ENCODE measurements at regions not wholly inside any gene's neighbourhood (a gene's known extent, or its start where the extent isn't known, plus 50 kb on each side); places are given as distances from the start of the nearest gene placed in this dataset.

- DNase-seq, result no peak
Observed at GRCh38 chr3:177977381-177978158, 558.7 kb upstream of the KCNMB2 start.

DNA sequence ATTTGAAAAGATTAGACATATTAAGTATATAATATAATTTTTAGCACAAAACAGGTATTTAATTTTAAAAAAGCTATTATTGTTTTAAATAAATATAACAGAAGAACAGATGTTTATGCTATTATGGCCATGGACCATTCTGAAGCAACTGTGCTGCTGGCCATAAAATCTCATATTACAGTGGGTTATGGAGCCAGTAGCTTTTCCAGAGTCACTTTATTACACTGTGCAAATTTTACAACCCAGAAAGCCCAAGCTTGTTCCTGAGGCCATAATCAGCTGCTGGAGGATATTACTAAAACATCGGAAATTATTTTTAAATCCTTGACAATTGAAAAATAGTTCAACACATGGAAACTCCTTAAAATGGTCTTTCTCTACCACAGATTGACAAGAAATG, 557.3 kb upstream of the KCNMB2 start:
- no peak for DNase-seq

DNA sequence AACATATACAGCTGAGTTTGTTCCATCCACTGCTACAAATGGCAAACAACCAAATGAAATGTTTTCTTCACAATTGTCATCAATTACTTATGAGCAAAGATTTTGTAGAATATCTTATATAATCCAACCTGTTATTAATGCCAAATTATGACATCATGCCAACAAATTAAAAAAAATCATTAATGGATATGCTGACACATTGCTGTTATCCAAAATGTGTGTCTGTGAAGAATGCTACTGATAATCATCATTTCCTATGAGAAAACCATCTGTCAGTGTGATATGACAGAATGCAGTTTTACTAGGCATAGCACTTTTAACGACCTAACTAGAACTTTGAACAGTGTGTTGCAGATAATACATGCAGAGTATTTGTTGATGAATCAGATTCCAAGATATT, 556.5 kb upstream of the KCNMB2 start:
- DNase-seq, result no peak

DNA sequence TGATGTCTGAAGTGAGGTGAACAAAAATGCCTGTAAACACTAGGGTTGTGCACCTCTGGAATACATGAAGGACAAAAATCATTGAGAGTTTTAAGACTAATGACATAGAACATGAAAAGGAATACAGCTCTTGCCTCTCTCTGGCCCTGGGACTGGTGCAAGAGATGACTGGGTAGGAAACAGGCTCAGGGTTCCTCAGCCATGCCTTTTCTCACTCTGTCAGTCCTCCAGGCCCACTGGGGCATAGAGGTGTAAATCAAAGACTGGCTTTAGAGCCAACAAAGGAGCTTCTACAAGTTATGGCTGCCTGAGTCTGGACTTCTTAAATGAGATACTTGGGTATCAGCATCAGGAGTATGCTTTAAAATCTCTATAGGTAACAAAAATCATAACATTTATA, 554.7 kb upstream of the KCNMB2 start:
- no peak for DNase-seq

DNA sequence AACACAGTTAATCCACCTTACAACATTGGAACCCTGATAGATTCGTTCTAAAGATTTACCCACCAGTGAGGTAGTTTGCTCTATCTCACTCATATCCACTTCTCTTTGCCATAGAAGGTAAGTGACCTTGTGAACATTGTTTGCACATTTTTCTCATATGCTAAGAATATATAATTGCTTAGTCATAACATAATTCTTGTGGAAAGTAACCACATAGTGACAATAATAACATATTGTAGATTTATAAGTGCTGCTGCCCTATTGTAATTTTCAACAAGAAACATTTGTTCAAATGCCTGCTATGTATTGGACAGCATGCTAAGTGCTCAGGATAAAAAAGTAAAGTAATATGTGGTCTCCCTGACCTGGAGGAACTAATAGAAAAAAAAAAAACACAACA, 554.2 kb upstream of the KCNMB2 start:
- no peak for DNase-seq

DNA sequence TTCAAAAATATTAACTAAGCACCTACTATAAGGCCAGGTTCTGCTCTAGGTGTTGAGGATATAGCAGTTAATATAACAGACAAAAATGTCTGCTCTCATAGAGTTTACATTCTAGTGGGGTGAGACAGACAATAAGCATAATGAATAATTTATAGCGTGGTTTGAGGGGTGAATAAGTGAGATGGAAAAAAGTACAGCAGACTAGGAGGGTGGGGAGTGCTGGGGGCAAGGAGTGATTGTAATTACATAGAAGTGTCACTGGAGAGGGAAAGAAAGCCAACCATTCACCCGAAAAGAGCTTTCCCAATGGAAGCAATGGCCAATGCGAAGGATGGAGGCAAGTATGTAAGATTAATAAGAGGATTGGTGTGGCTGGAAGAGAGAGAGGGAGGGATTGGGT, 552.9 kb upstream of the KCNMB2 start:
- DNase-seq, result no peak

GRCh38 chr3:177992993-177993970, 543.0 kb upstream of the KCNMB2 start:
- no peak for DNase-seq

DNA sequence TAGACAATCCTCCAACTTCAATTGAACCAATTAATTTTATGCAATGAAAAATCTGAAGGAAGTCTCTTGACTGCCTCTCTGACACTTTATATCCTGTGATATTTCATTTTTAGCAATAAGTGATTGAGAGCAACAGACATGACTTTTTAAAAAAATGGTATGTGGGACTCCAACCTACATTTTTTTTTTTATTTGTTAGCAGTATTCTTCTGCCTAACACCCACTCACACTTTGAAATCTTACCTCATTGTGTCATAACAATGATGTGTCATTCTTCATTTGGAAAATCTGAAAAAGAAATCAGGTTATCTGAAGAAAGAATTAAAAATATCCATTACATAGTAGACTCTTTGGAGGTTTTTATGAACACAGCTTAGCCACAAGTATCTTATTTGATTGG, 541.3 kb upstream of the KCNMB2 start:
- DNase-seq, result no peak

DNA sequence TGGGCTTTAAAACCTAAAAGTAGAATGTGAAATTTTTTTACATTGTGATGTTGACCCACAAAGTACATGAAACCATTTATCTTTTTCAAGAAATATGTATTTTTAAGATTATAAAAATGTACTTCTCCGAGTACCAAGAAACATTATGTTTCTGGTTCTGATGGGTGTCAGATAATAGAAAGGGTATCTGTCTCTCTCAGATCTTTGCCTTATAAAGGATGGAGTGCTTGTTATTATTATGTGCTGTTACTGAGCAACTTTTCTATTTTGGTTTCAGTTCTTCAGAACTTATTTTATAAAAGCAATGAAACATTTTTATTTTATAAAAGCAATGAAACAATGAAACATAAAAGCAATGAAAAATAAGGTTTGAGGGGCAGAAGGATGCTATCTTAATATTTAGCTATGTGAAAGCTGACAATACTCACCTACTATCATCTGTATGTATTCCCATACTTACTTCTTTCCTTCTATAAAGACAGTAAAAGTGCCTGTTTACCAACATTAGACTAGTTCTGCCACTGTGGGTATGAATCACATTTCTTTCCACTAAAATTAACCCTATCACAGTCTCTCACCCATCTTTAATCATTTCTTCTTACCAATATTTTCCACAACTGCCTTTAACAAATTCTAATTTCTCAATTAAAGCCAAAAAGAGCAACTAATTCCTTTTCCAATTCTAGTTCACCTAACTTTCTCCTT, 540.7 kb upstream of the KCNMB2 start:
- no peak for DNase-seq

DNA sequence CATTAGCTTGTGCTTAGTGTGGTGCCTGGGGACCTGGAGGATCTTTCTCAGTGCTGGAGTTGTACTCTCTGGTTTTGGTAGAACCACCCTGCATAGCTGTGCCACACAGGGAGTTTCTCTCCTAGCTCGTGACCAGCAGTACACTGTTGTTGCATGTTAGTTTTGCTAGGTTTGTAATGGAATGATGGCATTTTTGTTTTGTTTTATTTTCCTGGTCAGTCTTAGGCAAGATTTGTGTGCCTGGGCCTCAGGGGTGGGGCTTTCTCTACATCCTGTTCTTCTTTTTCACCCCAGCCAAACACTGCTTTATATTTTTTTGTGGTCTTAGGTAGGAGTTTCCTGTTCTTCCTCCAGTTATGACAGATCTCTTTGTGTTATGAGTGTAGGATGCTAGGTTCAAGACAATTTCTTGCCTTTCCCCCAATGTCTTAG, 534.5 kb upstream of the KCNMB2 start:
- DNase-seq, result no peak

DNA sequence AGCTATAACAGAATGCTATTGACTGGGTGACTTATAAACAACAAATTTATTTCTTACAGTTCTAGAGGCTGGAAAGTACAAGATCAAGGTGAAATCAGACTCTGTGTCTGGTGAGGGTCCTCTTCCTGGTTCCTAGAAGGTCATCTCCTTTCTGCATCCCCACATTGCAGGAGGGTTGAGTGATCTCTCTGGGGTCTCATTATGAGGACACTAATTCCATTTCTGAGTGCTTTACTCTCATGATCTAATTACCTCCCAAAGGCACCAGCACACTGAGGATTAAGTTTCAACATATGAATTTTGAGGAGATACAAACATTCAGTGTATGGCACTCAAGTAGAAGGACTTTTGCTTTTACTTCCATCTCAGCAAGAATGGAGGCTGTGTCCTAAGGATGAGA, 534.1 kb upstream of the KCNMB2 start:
- no peak for DNase-seq

DNA sequence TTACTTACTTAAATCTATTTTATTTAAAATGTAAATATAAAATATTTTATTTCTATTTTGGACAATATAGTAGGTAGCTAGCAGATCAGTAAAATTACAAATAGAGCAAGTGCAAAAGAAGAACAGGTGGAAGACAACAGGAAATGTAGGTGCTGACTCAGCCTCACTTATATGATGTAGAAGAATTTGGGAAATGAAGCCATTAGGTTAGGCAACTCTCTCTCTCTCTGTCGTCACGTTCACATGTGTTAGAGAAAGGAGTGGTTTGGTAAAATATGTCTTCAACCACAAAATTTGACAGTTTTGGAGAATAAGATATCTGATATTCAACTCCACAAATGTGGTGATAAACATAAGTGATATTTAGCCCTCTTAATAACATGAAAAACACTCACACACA, 532.5 kb upstream of the KCNMB2 start:
- no peak for DNase-seq

GRCh38 chr3:178005961-178006360, 530.3 kb upstream of the KCNMB2 start:
- no peak for DNase-seq

- DNase-seq, result no peak
Observed at GRCh38 chr3:178010306-178010705, 525.9 kb upstream of the KCNMB2 start.

DNA sequence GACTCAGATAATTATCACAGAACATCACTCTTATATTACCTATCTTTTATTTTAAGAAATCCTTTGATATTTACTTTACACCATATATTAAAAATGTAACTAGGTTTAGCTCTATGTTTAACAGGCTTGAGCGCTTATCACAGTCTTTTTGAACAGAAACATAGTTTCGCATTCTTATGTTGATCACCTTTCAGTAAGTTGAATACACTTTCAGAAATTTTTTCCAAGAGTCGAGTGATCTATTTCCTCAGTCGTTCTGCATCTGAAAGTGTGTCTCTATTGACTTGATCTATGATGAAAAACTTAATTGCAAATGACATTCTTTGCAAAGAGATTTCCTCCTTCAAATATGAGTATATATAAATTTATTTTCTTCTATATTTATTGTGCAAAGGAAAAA, 516.6 kb upstream of the KCNMB2 start:
- DNase-seq, result no peak

DNA sequence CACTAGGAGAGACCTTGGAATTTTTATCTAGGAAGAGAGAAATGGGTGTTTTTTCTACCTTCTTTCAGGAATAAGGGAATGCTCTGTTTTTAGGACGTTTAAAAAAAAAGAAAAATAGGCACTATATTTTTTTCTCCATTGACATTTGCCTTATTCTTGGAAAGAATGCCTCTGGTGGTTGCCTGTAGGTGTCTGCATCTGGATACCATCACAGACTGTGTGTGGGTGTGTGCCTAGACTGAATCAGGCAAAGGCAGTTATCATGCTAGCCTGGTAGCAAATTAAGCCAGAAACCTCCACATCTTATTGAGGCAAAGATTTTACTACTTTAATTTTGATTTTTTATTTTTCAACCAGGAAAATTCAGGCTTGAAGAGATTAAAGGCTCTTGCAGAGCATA, 513.6 kb upstream of the KCNMB2 start:
- DNase-seq, result no peak

GRCh38 chr3:178028933-178029332, 507.3 kb upstream of the KCNMB2 start:
- no peak for DNase-seq

DNA sequence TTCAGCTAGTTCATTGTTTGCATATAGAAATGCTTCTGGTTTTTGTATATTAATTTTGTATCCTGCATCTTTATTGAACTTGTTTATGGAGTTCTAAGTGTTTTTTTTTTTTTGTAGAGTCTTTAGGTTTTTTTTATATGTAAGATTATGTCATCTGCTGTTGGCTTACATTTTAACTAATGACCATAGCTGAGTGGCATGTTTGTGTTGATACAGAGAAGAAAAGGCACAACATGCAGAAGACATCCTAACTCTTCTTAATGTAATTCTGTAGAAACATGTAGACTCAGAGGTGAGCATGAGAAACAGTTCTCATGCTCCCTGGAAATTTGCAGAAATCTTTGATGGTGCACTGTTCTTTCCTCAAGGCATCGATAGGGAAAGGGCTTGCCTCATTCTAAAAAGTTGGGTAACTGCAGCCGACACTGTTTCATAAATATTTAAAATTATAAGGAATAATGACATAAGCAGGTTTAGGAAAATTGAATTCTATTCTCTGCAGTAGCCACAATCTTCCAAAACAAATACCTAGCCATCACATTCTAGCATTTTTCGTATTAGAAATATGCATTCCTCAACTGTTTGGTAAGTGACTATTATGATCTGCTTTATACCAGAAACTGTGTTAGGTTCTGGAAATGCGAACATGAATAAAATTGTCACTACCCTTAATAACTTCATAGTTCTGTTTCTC, 499.6 kb upstream of the KCNMB2 start:
- no peak for DNase-seq

DNA sequence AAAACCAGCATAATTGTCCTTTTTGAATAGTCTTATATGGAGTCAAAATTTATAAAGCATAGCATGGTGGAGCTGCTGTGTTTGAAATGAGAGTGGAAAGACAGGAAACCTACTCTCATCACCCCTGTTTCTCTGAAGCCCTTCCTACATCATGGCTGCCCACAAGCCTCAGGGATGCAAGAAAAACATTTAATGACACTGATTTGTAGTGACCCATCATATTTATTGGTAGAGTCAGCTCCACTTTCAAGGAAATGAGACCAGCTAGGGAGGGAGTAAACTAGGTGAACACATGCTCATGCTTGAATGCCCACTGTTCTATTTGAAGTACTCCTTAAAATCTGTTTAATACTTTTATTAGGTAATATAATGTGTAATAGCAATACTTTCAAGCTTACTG, 494.3 kb upstream of the KCNMB2 start:
- no peak for DNase-seq

DNA sequence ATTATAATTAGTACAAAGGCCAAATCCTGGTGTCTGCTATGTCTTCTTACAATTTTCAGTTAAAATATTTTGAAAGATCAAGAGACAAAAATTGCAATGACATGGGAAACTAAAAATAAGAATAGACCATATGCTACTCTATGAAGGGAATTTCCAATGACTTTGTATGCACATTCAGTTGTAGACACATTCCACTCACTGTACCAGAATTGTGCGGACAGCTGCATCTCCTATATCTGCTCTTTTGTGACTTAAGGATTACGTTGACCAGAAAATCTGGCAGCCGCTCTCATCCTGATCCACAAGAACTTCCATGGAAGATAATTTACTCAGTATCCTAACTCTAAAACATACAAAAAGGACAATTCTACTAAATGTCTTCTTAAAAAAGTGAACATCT, 493.9 kb upstream of the KCNMB2 start:
- no peak for DNase-seq

- no peak for DNase-seq
Observed at GRCh38 chr3:178043084-178043483, 493.2 kb upstream of the KCNMB2 start.

DNA sequence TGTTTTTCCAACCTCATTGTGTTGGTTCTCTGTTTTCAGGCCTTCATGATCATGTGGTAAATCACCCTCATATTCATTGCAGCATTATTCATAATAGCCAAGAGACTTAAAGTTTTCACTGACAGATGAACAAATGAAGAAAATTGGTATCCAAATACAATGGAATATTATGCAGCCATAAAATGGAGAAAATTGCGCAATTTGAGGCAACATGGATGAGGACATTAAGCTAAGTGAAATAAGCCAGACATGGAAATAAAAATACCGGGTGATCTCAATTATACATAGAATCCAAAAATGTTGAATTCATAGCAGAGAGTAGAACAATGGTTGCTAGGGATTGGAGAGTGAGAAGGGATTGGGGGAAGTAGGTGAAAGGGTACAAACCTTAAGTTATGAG, 491.9 kb upstream of the KCNMB2 start:
- DNase-seq, result no peak

DNA sequence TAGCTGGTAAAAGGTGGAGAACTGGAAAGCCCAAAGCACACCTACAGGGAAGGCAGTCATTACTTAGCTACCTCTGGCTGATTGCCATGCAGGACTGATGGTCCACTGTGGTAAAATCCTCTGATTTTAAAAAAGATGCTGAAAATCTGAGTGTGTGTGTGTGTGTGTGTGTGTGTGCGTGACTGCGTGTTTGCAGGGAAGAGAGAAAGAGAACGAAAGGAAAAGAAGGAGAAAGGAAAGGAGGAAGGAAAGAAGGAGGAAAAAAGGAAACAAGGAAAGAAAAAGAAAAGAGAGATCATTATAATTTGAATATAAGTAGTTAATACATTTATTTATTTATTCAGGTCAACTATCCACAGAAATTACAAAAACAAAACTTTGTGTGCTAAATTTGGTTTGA, 488.7 kb upstream of the KCNMB2 start:
- no peak for DNase-seq
